Motor neuron (in vitro differentiated cells): ENCODE measurements at regions not wholly inside any gene's neighbourhood (a gene's known extent, or its start where the extent isn't known, plus 50 kb on each side); places are given as distances from the start of the nearest gene placed in this dataset.

Source experiments
- ATAC-seq, 8 experiments: fragments of 200-7000 bp; cut with Tn5 transposase; replicated peaks in 6 of 8; 2 replicates each; pipeline ENCODE4 v1.8.0; 2021; ENCODE audit warnings: mild to moderate bottlenecking in 8 of 8, moderate library complexity in 8 of 8
- H3K27ac ChIP-seq, 2 donors: fragments of 250-450 bp; sonication (Bioruptor Pico); 2 replicates each; pipeline ENCODE4 v1.9.0; 2021; ENCODE audit warnings: antibody characterized with exemption in 2 of 2, mild to moderate bottlenecking in 2 of 2, moderate library complexity in 1 of 2
- H3K4me1 ChIP-seq, 2 donors: fragments of 250-450 bp; sonication (Bioruptor Pico); replicated peaks in 1 of 2; 2 replicates each; pipeline ENCODE4 v1.6.1; 2021; ENCODE audit warnings: antibody characterized with exemption in 2 of 2, mild to moderate bottlenecking in 2 of 2, moderate library complexity in 1 of 2
- H3K4me3 ChIP-seq, 5 donors: fragments of 250-450 bp; sonication (Bioruptor Pico); 2 replicates each; pipeline ENCODE4 v1.9.0; 2021; ENCODE audit warnings: antibody characterized with exemption in 5 of 5, mild to moderate bottlenecking in 5 of 5, moderate library complexity in 4 of 5
- WGBS, 10 experiments: fragments of 450-650 bp; shearing (Covaris generic); methylation state at CpG; one replicate each; pipeline ENCODE4 v1.0.0; 2022; 5-methylcytosine and 5-hydroxymethylcytosine counted together
- in situ Hi-C, 9 experiments: fragments of 400-800 bp; cut with MboI; loops; one replicate each; pipeline ENCODE4 v1.15.0; 2021; ENCODE audit warnings: low sequenced_read_pairs in 9 of 9, low pct_unique_long_range_greater_than_20kb in 2 of 9; ENCODE audit not compliant: unreplicated experiment in 9 of 9

- peak in 6 of 8 experiments; percentile 37 to 80 (median 58) for ATAC-seq
- in situ Hi-C loops: no loop called here
- H3K4me1 ChIP-seq: peaks cover 8 to 19% of the 10 kb centered on the region in 2 donors
- WGBS, 10 experiments: 0 to 64% (median 12%) methylated on average over 1 to 13 of the region's 13 CpGs
- no peak overlapping the region for H3K27ac ChIP-seq
- no peak overlapping the region for H3K4me3 ChIP-seq
These were observed 837.6 kb downstream of the VRK1 start for GRCh38 chr14:97634751-97635150.

- H3K4me1 ChIP-seq: peaks cover 8 to 13% of the 10 kb centered on the region in 2 donors
- no peak overlapping the region for H3K4me3 ChIP-seq
- no peak overlapping the region for H3K27ac ChIP-seq
- ATAC-seq: no peak
- in situ Hi-C loops: no loop called here
- 13 to 91% (median 56%) methylated on average over 2 to 3 of the region's 3 CpGs; no CpG with 5 or more reads in 3 of the 10 experiments for WGBS, 10 experiments
These were observed 841.7 kb downstream of the VRK1 start for GRCh38 chr14:97638864-97639263.

GRCh38 chr14:97640031-97640430 lies 842.8 kb downstream of the VRK1 start:
- no peak overlapping the region for H3K27ac ChIP-seq
- in situ Hi-C loops: no loop called here

GRCh38 chr14:97641827-97642226 lies 844.6 kb downstream of the VRK1 start:
- WGBS, 10 experiments: 0 to 100% (median 76%) methylated on average over 1 to 6 of the region's 8 CpGs; no CpG with 5 or more reads in 2 of the 10 experiments
- no peak overlapping the region for H3K27ac ChIP-seq
- in situ Hi-C loops: no loop called here
- no peak overlapping the region for H3K4me3 ChIP-seq
- peak in 3 of 8 experiments; percentile 61 to 93 (median 93) for ATAC-seq
- H3K4me1 ChIP-seq: no peaks in the 10 kb centered on the region

More at GRCh38 chr14:97640031-97640430, 842.8 kb downstream of the VRK1 start:
- ATAC-seq: no peak
- 32 to 100% (median 90%) methylated on average over 1 to 4 of the region's 5 CpGs; no CpG with 5 or more reads in 7 of the 10 experiments for WGBS, 10 experiments
- H3K4me3 ChIP-seq: no peak overlapping the region
- peaks cover 0 to 4% of the 10 kb centered on the region in 2 donors for H3K4me1 ChIP-seq

- WGBS, 10 experiments: 0 to 92% (median 56%) methylated on average over 1 to 3 of the region's 3 CpGs
- no peak overlapping the region for H3K27ac ChIP-seq
- in situ Hi-C loops: no loop called here
- no peak overlapping the region for H3K4me3 ChIP-seq
- ATAC-seq: no peak
- H3K4me1 ChIP-seq: no peaks in the 10 kb centered on the region
These were observed 845.4 kb downstream of the VRK1 start for GRCh38 chr14:97642631-97643030.

- no peak for ATAC-seq
- WGBS, 10 experiments: 0 to 100% (median 82%) methylated on average over 1 of the region's 1 CpG; no CpG with 5 or more reads in 2 of the 10 experiments
These were observed 847.2 kb downstream of the VRK1 start for GRCh38 chr14:97644365-97644764.

GRCh38 chr14:97649752-97650151 lies 852.6 kb downstream of the VRK1 start:
- Histone ChIP-seq H3K27ac (no peak overlapping the region), H3K4me1 (peaks cover 0 to 10% of the 10 kb centered on the region in 2 donors), H3K4me3 (no peak overlapping the region)
- peak in 2 of 8 experiments; percentile 29 to 65 for ATAC-seq
- 40 to 100% (median 69%) methylated on average over 1 to 5 of the region's 5 CpGs; no CpG with 5 or more reads in 1 of the 10 experiments for WGBS, 10 experiments
- in situ Hi-C loops: no loop called here

More at GRCh38 chr14:97644365-97644764, 847.2 kb downstream of the VRK1 start:
- Histone ChIP-seq H3K27ac (no peak overlapping the region), H3K4me3 (no peak overlapping the region), H3K4me1 (peaks cover 0 to 2% of the 10 kb centered on the region in 2 donors)
- in situ Hi-C loops: no loop called here

- Histone ChIP-seq H3K4me3 (no peak overlapping the region), H3K4me1 (peaks cover 0 to 4% of the 10 kb centered on the region in 2 donors), H3K27ac (no peak overlapping the region)
- in situ Hi-C loops: no loop called here
- ATAC-seq: peak in 4 of 8 experiments; percentile 16 to 95 (median 36)
- 0 to 90% (median 41%) methylated on average over 1 to 5 of the region's 5 CpGs; no CpG with 5 or more reads in 2 of the 10 experiments for WGBS, 10 experiments
These were observed 858.2 kb downstream of the VRK1 start for GRCh38 chr14:97655169-97655948.

GRCh38 chr14:97657609-97658008 lies 860.4 kb downstream of the VRK1 start:
- 27 to 100% (median 81%) methylated on average over 1 to 2 of the region's 2 CpGs; no CpG with 5 or more reads in 4 of the 10 experiments for WGBS, 10 experiments
- in situ Hi-C loops: no loop called here
- ATAC-seq: no peak

GRCh38 chr14:97687944-97688630 lies 890.9 kb downstream of the VRK1 start:
- H3K4me3 ChIP-seq: no peak overlapping the region
- H3K27ac ChIP-seq: no peak overlapping the region
- WGBS, 10 experiments: 4 to 100% (median 77%) methylated on average over 1 to 5 of the region's 6 CpGs; no CpG with 5 or more reads in 2 of the 10 experiments
- ATAC-seq: peak in 1 of 8 experiments; percentile 28
- in situ Hi-C loops: no loop called here
- no peaks in the 10 kb centered on the region for H3K4me1 ChIP-seq

More at GRCh38 chr14:97657609-97658008, 860.4 kb downstream of the VRK1 start:
- no peak overlapping the region for H3K4me3 ChIP-seq
- no peak overlapping the region for H3K27ac ChIP-seq
- peaks cover 0 to 4% of the 10 kb centered on the region in 2 donors for H3K4me1 ChIP-seq

GRCh38 chr14:97688631-97689336 lies 891.6 kb downstream of the VRK1 start:
- in situ Hi-C loops: no loop called here
- H3K4me1 ChIP-seq: no peaks in the 10 kb centered on the region
- no peak for ATAC-seq
- WGBS, 10 experiments: 6 to 85% (median 80%) methylated on average over 3 to 10 of the region's 11 CpGs; no CpG with 5 or more reads in 1 of the 10 experiments
- no peak overlapping the region for H3K27ac ChIP-seq
- no peak overlapping the region for H3K4me3 ChIP-seq

GRCh38 chr14:97692084-97692483 lies 894.9 kb downstream of the VRK1 start:
- no peak for ATAC-seq
- in situ Hi-C loops: no loop called here
- Histone ChIP-seq H3K4me3 (no peak overlapping the region), H3K4me1 (no peaks in the 10 kb centered on the region), H3K27ac (no peak overlapping the region)
- WGBS, 10 experiments: 7 to 93% (median 55%) methylated on average over 2 to 3 of the region's 6 CpGs; no CpG with 5 or more reads in 4 of the 10 experiments
